BLaER1 (cell line): ENCODE measurements at regions not wholly inside any gene's neighbourhood (a gene's known extent, or its start where the extent isn't known, plus 50 kb on each side); places are given as distances from the start of the nearest gene placed in this dataset.

Experiments
- H3K27ac ChIP-seq: shearing (Covaris generic); formaldehyde crosslinking; 2 replicates; pipeline ENCODE4 v1.8.1; 2022
- H3K27me3 ChIP-seq: shearing (Covaris generic); formaldehyde crosslinking; 2 replicates; pipeline ENCODE4 v1.8.1; 2022
- H3K36me3 ChIP-seq: shearing (Covaris generic); formaldehyde crosslinking; 2 replicates; pipeline ENCODE4 v1.8.1; 2022
- H3K4me1 ChIP-seq: shearing (Covaris generic); formaldehyde crosslinking; 2 replicates; pipeline ENCODE4 v1.8.1; 2022
- H3K4me2 ChIP-seq: shearing (Covaris generic); formaldehyde crosslinking; 2 replicates; pipeline ENCODE4 v1.8.1; 2022
- H3K4me3 ChIP-seq: shearing (Covaris generic); formaldehyde crosslinking; 2 replicates; pipeline ENCODE4 v1.8.1; 2022
- H3K9ac ChIP-seq: shearing (Covaris generic); formaldehyde crosslinking; 2 replicates; pipeline ENCODE4 v1.8.1; 2022
- H3K9me3 ChIP-seq: shearing (Covaris generic); formaldehyde crosslinking; 2 replicates; pipeline ENCODE4 v1.8.1; 2022
- H4K20me1 ChIP-seq: shearing (Covaris generic); formaldehyde crosslinking; 2 replicates; pipeline ENCODE4 v1.8.1; 2022
- Cebpa-rat ChIP-seq: shearing (Covaris generic); IDR thresholded peaks from 2 replicates; pipeline ENCODE4 v1.8.1; 2022

GRCh38 chrX:123080065-123080464 is 104.0 kb upstream of the GRIA3 start:
- Histone ChIP-seq H3K4me2 (no peak overlapping the region), H3K27me3 (peaks cover 91% of the 10 kb centered on the region), H4K20me1 (no peaks in the 10 kb centered on the region), H3K36me3 (no peaks in the 10 kb centered on the region), H3K4me3 (no peak overlapping the region), H3K4me1 (no peaks in the 10 kb centered on the region), H3K9me3 (no peaks in the 10 kb centered on the region), H3K9ac (no peak overlapping the region), H3K27ac (no peak overlapping the region)
- TF ChIP-seq Cebpa-rat, result no peak

GRCh38 chrX:123081776-123082175 is 102.3 kb upstream of the GRIA3 start:
- no peak overlapping the region for H3K4me2 ChIP-seq
- no peaks in the 10 kb centered on the region for H3K9me3 ChIP-seq
- no peak overlapping the region for H3K4me3 ChIP-seq
- no peak for TF ChIP-seq Cebpa-rat
- H3K4me1 ChIP-seq, result no peaks in the 10 kb centered on the region
- no peaks in the 10 kb centered on the region for H4K20me1 ChIP-seq
- H3K36me3 ChIP-seq, result no peaks in the 10 kb centered on the region
- no peak overlapping the region for H3K27ac ChIP-seq
- peaks cover 93% of the 10 kb centered on the region for H3K27me3 ChIP-seq
- H3K9ac ChIP-seq, result no peak overlapping the region

- Histone ChIP-seq H3K4me3 (no peak overlapping the region), H3K4me2 (no peak overlapping the region), H3K9me3 (no peaks in the 10 kb centered on the region), H4K20me1 (no peaks in the 10 kb centered on the region), H3K36me3 (no peaks in the 10 kb centered on the region), H3K27ac (no peak overlapping the region), H3K27me3 (peaks cover 93% of the 10 kb centered on the region), H3K4me1 (no peaks in the 10 kb centered on the region), H3K9ac (no peak overlapping the region)
- no peak for TF ChIP-seq Cebpa-rat
These were observed 100.2 kb upstream of the GRIA3 start for GRCh38 chrX:123083924-123084323.

- no peaks in the 10 kb centered on the region for H3K36me3 ChIP-seq
- H3K4me2 ChIP-seq, result no peak overlapping the region
- H3K9me3 ChIP-seq, result no peaks in the 10 kb centered on the region
- TF ChIP-seq Cebpa-rat, result no peak
- H3K27ac ChIP-seq, result no peak overlapping the region
- H3K9ac ChIP-seq, result no peak overlapping the region
- no peaks in the 10 kb centered on the region for H3K4me1 ChIP-seq
- H3K4me3 ChIP-seq, result no peak overlapping the region
- H4K20me1 ChIP-seq, result no peaks in the 10 kb centered on the region
- peaks cover 92% of the 10 kb centered on the region for H3K27me3 ChIP-seq
These were observed 99.3 kb upstream of the GRIA3 start for GRCh38 chrX:123084797-123085196.

- no peaks in the 10 kb centered on the region for H3K9me3 ChIP-seq
- no peak overlapping the region for H3K9ac ChIP-seq
- H4K20me1 ChIP-seq, result no peaks in the 10 kb centered on the region
- TF ChIP-seq Cebpa-rat, result no peak
- peaks cover 92% of the 10 kb centered on the region for H3K27me3 ChIP-seq
- H3K36me3 ChIP-seq, result no peaks in the 10 kb centered on the region
- no peak overlapping the region for H3K4me3 ChIP-seq
- no peaks in the 10 kb centered on the region for H3K4me1 ChIP-seq
- H3K4me2 ChIP-seq, result no peak overlapping the region
- H3K27ac ChIP-seq, result no peak overlapping the region
These were observed 98.7 kb upstream of the GRIA3 start for GRCh38 chrX:123085311-123085940.

- no peak for TF ChIP-seq Cebpa-rat
- Histone ChIP-seq H4K20me1 (no peaks in the 10 kb centered on the region), H3K9me3 (no peaks in the 10 kb centered on the region), H3K4me2 (no peak overlapping the region), H3K27ac (no peak overlapping the region), H3K9ac (no peak overlapping the region), H3K36me3 (no peaks in the 10 kb centered on the region), H3K4me1 (no peaks in the 10 kb centered on the region), H3K27me3 (peaks cover 93% of the 10 kb centered on the region), H3K4me3 (no peak overlapping the region)
These were observed 97.3 kb upstream of the GRIA3 start for GRCh38 chrX:123086768-123087167.

GRCh38 chrX:123087326-123087725 is 96.8 kb upstream of the GRIA3 start:
- H3K4me3 ChIP-seq, result no peak overlapping the region
- no peaks in the 10 kb centered on the region for H3K9me3 ChIP-seq
- no peaks in the 10 kb centered on the region for H4K20me1 ChIP-seq
- peaks cover 93% of the 10 kb centered on the region for H3K27me3 ChIP-seq
- no peak overlapping the region for H3K9ac ChIP-seq
- H3K4me1 ChIP-seq, result no peaks in the 10 kb centered on the region
- no peak for TF ChIP-seq Cebpa-rat
- no peak overlapping the region for H3K4me2 ChIP-seq
- H3K27ac ChIP-seq, result no peak overlapping the region
- no peaks in the 10 kb centered on the region for H3K36me3 ChIP-seq

- H3K27ac ChIP-seq, result no peak overlapping the region
- TF ChIP-seq Cebpa-rat, result no peak
- peaks cover 90% of the 10 kb centered on the region for H3K27me3 ChIP-seq
These were observed 95.7 kb upstream of the GRIA3 start for GRCh38 chrX:123088331-123088730.

GRCh38 chrX:123088930-123089329 is 95.1 kb upstream of the GRIA3 start:
- Histone ChIP-seq H3K4me3 (no peak overlapping the region), H3K36me3 (no peaks in the 10 kb centered on the region)
- no peak; the same call in 1 of the 2 replicates for TF ChIP-seq Cebpa-rat

More at GRCh38 chrX:123088331-123088730, 95.7 kb upstream of the GRIA3 start:
- no peak overlapping the region for H3K9ac ChIP-seq
- no peak overlapping the region for H3K4me3 ChIP-seq
- no peaks in the 10 kb centered on the region for H3K36me3 ChIP-seq
- no peak overlapping the region for H3K4me2 ChIP-seq
- no peaks in the 10 kb centered on the region for H3K4me1 ChIP-seq
- no peaks in the 10 kb centered on the region for H4K20me1 ChIP-seq
- no peaks in the 10 kb centered on the region for H3K9me3 ChIP-seq

GRCh38 chrX:123093792-123094191 is 90.3 kb upstream of the GRIA3 start:
- no peak overlapping the region for H3K4me2 ChIP-seq
- H3K9me3 ChIP-seq, result peaks cover 6% of the 10 kb centered on the region; the same call in 1 of the 2 replicates
- no peak overlapping the region for H3K4me3 ChIP-seq
- no peaks in the 10 kb centered on the region for H3K36me3 ChIP-seq
- no peaks in the 10 kb centered on the region for H4K20me1 ChIP-seq
- H3K27ac ChIP-seq, result no peak overlapping the region
- H3K9ac ChIP-seq, result no peak overlapping the region
- no peaks in the 10 kb centered on the region for H3K4me1 ChIP-seq
- H3K27me3 ChIP-seq, result peaks cover 90% of the 10 kb centered on the region
- TF ChIP-seq Cebpa-rat, result no peak

More at GRCh38 chrX:123088930-123089329, 95.1 kb upstream of the GRIA3 start:
- Histone ChIP-seq H3K4me2 (no peak overlapping the region), H3K27me3 (peaks cover 89% of the 10 kb centered on the region), H3K4me1 (no peaks in the 10 kb centered on the region), H3K9ac (no peak overlapping the region), H3K9me3 (no peaks in the 10 kb centered on the region), H4K20me1 (no peaks in the 10 kb centered on the region), H3K27ac (no peak overlapping the region)
